Adrenal gland (tissue), 5 donors: ENCODE measurements at regions not wholly inside any gene's neighbourhood (a gene's known extent, or its start where the extent isn't known, plus 50 kb on each side); places are given as distances from the start of the nearest gene placed in this dataset.

Source experiments
- POLR2A ChIP-seq, 2 donors: fragments of 450-650 bp; IDR thresholded peaks; one replicate each; pipeline ENCODE4 v1.6.1; 2017; ENCODE audit warnings: antibody characterized with exemption in 2 of 2, mild to moderate bottlenecking in 2 of 2, moderate library complexity in 1 of 2
- TF ChIP-seq, protein P1 (sequence below), 6 experiments: fragments of 450-650 bp in 4 of 6; fragments of 200-600 bp in 2 of 6; sonication (generic) in 1 of 6; IDR thresholded peaks; 1 replicate in 5 of 6; 2 replicates in 1 of 6; pipeline versions ENCODE4 v1.5.1 to v1.8.0; 2016 to 2021; ENCODE audit warnings: antibody characterized with exemption in 6 of 6, mild to moderate bottlenecking in 2 of 6, moderate library complexity in 1 of 6
- donor health status: DM: no; HTN: no; CAD: no.

DNA sequence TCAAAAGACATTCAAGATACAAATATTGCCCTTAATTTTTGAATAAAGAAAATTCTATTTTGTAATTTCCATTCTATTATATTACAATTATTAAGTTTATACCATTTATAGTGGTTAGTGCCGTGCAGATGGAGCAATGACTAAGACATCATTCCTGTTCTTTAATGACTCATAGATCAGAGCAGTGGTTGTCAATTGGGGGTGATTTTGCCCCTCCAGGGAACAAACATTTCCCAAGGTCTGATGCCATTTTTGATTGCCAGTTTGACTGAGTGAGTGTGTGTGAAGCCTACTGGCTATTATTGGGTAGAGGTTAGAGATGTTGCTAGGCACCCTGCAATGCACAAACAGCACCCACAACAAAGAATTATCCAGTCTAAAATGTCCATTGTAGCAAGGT lies 97.9 kb upstream of the DDIT4L start:
- TF ChIP-seq, protein P1, sequence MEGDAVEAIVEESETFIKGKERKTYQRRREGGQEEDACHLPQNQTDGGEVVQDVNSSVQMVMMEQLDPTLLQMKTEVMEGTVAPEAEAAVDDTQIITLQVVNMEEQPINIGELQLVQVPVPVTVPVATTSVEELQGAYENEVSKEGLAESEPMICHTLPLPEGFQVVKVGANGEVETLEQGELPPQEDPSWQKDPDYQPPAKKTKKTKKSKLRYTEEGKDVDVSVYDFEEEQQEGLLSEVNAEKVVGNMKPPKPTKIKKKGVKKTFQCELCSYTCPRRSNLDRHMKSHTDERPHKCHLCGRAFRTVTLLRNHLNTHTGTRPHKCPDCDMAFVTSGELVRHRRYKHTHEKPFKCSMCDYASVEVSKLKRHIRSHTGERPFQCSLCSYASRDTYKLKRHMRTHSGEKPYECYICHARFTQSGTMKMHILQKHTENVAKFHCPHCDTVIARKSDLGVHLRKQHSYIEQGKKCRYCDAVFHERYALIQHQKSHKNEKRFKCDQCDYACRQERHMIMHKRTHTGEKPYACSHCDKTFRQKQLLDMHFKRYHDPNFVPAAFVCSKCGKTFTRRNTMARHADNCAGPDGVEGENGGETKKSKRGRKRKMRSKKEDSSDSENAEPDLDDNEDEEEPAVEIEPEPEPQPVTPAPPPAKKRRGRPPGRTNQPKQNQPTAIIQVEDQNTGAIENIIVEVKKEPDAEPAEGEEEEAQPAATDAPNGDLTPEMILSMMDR (IDR thresholded peaks at IDR 0.05): no peak
- TF ChIP-seq POLR2A (IDR thresholded peaks at IDR 0.05): no peak
